GM12878 (cell line): ENCODE measurements at regions not wholly inside any gene's neighbourhood (a gene's known extent, or its start where the extent isn't known, plus 50 kb on each side); places are given as distances from the start of the nearest gene placed in this dataset.

ENCODE experiments used
- SIN3A ChIP-seq: IDR thresholded peaks from 2 replicates; pipeline ENCODE4 v1.6.1; 2012; ENCODE audit warnings: low read depth, low read length, improper control_type of control experiment
- ZNF207 ChIP-seq: fragments of 450-650 bp; IDR thresholded peaks from 2 replicates; pipeline ENCODE4 v1.6.1; 2014; ENCODE audit warnings: antibody characterized with exemption, mild to moderate bottlenecking, borderline replicate concordance
- ZNF274 ChIP-seq: IDR thresholded peaks from one replicate; pipeline ENCODE4 v1.8.0; 2011; ENCODE audit not compliant: insufficient read length, insufficient read depth
- TF ChIP-seq, protein P1 (sequence below): IDR thresholded peaks from 2 replicates; pipeline ENCODE4 v1.6.1; 2012; ENCODE audit warnings: low read depth, low read length, improper control_type of control experiment
- TF ChIP-seq, protein P2 (sequence below), 3 experiments: IDR thresholded peaks in 2 of 3; conservative IDR thresholded peaks in 1 of 3; 2 replicates each; pipeline ENCODE4 v1.5.1; 2011; ENCODE audit warnings: low read depth in 3 of 3, low read length in 3 of 3, mild to moderate bottlenecking in 3 of 3, control low read depth in 2 of 3, moderate library complexity in 2 of 3, inconsistent platforms in 1 of 3, mixed read lengths in 1 of 3; ENCODE audit not compliant: control insufficient read depth in 2 of 3, insufficient read depth in 1 of 3; ENCODE audit errors: extremely low read depth in 1 of 3
- TF ChIP-seq, protein P3 (sequence below): IDR thresholded peaks from 2 replicates; pipeline ENCODE4 v1.6.1; 2012; ENCODE audit warnings: low read depth, low read length, improper control_type of control experiment
- TF ChIP-seq, protein P4 (sequence below): IDR thresholded peaks from 2 replicates; pipeline ENCODE4 v1.6.1; 2012; ENCODE audit warnings: low read length, inconsistent platforms
- TF ChIP-seq, protein P5 (sequence below): IDR thresholded peaks from 2 replicates; pipeline ENCODE4 v1.6.1; 2012; ENCODE audit warnings: mild to moderate bottlenecking, low read depth, low read length

DNA sequence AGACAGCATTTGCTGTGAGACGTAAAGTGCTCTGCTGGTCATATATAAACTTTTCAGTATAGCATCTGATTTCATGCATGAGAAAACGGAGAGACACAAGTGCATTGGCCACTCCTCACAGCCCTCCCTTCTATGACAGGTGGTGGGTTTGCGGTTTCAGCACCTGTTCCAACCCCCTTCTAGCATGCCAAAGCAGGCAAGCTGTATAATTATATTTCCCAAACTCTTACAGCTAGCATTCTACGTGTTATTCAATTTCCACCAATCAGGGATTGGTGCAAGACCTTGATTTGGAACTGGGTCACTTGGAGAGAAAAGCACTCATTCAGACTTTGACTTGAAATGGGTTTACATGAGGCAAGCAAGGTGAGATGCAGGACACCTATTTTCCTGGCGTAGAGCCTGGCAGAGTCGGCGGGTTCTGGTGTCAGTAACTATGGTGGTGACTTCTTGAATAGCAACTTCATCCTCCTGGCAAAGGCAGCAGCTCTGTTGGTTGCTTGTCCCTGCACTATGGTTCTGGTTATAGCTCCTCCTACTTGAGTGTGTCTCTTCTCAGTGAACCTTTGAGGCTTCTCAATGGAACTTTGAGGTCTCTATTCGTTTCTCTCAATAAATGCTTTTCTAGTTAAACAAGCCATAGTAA, 356.5 kb downstream of the TBL1XR1 start:
- TF ChIP-seq, protein P1, sequence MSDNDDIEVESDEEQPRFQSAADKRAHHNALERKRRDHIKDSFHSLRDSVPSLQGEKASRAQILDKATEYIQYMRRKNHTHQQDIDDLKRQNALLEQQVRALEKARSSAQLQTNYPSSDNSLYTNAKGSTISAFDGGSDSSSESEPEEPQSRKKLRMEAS = no peak
- TF ChIP-seq, protein P2, sequence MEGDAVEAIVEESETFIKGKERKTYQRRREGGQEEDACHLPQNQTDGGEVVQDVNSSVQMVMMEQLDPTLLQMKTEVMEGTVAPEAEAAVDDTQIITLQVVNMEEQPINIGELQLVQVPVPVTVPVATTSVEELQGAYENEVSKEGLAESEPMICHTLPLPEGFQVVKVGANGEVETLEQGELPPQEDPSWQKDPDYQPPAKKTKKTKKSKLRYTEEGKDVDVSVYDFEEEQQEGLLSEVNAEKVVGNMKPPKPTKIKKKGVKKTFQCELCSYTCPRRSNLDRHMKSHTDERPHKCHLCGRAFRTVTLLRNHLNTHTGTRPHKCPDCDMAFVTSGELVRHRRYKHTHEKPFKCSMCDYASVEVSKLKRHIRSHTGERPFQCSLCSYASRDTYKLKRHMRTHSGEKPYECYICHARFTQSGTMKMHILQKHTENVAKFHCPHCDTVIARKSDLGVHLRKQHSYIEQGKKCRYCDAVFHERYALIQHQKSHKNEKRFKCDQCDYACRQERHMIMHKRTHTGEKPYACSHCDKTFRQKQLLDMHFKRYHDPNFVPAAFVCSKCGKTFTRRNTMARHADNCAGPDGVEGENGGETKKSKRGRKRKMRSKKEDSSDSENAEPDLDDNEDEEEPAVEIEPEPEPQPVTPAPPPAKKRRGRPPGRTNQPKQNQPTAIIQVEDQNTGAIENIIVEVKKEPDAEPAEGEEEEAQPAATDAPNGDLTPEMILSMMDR (IDR thresholded peaks at IDR 0.05 in 2 of 3, conservative IDR thresholded peaks at IDR 0.05 in 1 of 3; ENCODE audit: control insufficient read depth in 2 of 3, extremely low read depth in 1 of 3, insufficient read depth in 1 of 3, low read depth in 3 of 3, low read length in 3 of 3) = no peak
- TF ChIP-seq ZNF207 (no peak), SIN3A (no peak), ZNF274 (no peak)
- TF ChIP-seq, protein P3, sequence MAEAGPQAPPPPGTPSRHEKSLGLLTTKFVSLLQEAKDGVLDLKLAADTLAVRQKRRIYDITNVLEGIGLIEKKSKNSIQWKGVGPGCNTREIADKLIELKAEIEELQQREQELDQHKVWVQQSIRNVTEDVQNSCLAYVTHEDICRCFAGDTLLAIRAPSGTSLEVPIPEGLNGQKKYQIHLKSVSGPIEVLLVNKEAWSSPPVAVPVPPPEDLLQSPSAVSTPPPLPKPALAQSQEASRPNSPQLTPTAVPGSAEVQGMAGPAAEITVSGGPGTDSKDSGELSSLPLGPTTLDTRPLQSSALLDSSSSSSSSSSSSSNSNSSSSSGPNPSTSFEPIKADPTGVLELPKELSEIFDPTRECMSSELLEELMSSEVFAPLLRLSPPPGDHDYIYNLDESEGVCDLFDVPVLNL = no peak
- TF ChIP-seq, protein P4, sequence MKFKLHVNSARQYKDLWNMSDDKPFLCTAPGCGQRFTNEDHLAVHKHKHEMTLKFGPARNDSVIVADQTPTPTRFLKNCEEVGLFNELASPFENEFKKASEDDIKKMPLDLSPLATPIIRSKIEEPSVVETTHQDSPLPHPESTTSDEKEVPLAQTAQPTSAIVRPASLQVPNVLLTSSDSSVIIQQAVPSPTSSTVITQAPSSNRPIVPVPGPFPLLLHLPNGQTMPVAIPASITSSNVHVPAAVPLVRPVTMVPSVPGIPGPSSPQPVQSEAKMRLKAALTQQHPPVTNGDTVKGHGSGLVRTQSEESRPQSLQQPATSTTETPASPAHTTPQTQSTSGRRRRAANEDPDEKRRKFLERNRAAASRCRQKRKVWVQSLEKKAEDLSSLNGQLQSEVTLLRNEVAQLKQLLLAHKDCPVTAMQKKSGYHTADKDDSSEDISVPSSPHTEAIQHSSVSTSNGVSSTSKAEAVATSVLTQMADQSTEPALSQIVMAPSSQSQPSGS = no peak
- TF ChIP-seq, protein P5, sequence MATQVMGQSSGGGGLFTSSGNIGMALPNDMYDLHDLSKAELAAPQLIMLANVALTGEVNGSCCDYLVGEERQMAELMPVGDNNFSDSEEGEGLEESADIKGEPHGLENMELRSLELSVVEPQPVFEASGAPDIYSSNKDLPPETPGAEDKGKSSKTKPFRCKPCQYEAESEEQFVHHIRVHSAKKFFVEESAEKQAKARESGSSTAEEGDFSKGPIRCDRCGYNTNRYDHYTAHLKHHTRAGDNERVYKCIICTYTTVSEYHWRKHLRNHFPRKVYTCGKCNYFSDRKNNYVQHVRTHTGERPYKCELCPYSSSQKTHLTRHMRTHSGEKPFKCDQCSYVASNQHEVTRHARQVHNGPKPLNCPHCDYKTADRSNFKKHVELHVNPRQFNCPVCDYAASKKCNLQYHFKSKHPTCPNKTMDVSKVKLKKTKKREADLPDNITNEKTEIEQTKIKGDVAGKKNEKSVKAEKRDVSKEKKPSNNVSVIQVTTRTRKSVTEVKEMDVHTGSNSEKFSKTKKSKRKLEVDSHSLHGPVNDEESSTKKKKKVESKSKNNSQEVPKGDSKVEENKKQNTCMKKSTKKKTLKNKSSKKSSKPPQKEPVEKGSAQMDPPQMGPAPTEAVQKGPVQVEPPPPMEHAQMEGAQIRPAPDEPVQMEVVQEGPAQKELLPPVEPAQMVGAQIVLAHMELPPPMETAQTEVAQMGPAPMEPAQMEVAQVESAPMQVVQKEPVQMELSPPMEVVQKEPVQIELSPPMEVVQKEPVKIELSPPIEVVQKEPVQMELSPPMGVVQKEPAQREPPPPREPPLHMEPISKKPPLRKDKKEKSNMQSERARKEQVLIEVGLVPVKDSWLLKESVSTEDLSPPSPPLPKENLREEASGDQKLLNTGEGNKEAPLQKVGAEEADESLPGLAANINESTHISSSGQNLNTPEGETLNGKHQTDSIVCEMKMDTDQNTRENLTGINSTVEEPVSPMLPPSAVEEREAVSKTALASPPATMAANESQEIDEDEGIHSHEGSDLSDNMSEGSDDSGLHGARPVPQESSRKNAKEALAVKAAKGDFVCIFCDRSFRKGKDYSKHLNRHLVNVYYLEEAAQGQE = no peak
